Daoy (cell line): ENCODE measurements at regions not wholly inside any gene's neighbourhood (a gene's known extent, or its start where the extent isn't known, plus 50 kb on each side); places are given as distances from the start of the nearest gene placed in this dataset.
"Not testable (repeated sequence)": the region's sequence is repeated elsewhere in the genome, so short reads cannot be mapped to it uniquely, and the experiment has no call there.

Experiments used
- DNase-seq: peaks from one replicate; pipeline ENCODE4 v3.0.0-alpha.2; 2015; ENCODE audit warnings: low read depth

- DNase-seq: no peak
Measured at GRCh38 chr10:64571056-64571455, 1049.9 kb downstream of the REEP3 start.

GRCh38 chr10:64573623-64574325 is 1052.6 kb downstream of the REEP3 start:
- DNase-seq: no peak

DNA sequence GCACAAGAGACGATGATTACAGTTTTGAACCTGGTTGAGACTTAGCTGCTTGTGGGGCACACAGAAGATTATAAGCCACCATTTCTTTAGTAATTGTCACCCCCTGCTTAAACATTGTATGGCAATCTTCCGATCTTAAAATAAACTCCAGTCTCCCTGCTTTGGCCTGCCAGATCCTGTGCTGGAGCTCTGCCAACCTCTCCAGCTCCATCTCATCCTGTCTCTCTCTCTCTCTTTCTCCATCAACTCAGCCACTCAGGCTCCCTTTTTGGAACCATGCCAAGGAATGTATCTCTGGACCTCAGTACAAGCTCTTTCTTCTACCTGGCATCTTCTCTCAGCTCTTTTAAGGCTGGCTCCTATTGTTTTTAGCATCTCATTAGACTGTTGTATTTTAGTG is 1053.2 kb downstream of the REEP3 start:
- no peak for DNase-seq

DNA sequence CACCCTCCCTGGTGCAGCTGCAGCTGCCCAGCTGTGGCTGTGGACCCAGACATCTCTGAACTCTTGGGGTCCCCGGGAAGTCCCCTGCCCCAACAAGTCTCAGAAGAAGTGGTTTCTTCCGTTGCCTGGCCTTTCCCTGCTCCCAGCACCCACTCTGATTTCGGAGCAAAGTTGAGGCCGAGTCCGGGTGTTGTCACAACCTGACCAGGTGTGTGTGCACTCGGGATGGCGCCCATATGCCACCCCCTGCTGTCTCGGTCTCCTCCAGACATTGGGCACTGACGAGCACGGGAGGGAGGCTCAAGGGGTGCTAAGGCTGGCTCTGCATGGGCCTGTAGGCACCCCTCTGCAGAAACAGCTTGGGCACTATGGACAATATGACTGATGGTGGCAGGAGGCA is 1055.3 kb downstream of the REEP3 start:
- no peak for DNase-seq

- DNase-seq: not testable (repeated sequence)
Measured at GRCh38 chr10:64578757-64579156, 1057.6 kb downstream of the REEP3 start.

DNA sequence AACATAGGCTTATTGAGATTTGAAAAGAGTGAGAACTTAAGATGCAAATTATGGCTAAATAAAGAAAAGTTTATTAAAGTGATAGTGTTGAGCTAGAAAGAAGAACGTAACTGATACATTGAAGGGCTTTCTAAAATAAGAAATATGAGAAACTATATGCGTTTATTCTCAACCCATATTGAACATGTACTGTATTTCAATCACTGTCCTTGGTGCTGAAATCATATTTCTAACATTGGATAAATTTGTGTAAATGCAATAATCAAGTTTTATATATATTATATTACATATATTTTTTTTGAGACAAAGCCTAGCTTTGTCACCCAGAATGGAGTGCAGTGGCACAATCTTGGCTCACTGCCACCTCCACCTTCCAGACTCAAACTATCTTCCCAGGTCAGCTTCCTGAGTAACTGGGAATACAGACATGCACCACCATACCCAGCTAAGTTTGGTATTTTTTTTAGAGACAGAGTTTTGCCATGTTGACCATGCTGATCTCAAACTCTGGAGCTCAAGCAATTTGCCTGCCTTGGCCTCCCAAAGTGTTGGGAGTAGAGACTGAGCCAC is 1065.8 kb downstream of the REEP3 start:
- no peak for DNase-seq

- no peak for DNase-seq
Measured at GRCh38 chr10:64594072-64594471, 1072.9 kb downstream of the REEP3 start.

DNA sequence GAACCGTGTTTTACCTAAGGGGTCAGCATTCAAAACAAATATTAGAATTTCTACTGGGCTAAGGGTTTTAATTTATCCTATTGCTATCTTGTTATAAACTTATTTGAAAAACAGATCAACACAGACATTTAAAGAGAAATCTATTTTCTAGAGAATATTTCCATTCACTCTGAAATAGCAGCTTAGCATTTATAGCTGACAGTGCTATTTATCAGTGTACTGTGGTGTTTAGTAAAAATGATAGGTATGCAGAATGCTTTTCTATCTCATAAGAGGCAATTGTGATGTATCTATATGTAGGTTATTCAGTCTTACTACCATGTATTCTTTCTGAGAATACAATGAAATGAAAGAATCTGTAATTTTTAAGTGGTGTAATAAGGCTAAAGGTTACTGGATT is 1077.4 kb downstream of the REEP3 start:
- DNase-seq: no peak

- no peak for DNase-seq
Measured at GRCh38 chr10:64601298-64601697, 1080.1 kb downstream of the REEP3 start.

GRCh38 chr10:64617085-64617484 is 1095.9 kb downstream of the REEP3 start:
- no peak for DNase-seq

DNA sequence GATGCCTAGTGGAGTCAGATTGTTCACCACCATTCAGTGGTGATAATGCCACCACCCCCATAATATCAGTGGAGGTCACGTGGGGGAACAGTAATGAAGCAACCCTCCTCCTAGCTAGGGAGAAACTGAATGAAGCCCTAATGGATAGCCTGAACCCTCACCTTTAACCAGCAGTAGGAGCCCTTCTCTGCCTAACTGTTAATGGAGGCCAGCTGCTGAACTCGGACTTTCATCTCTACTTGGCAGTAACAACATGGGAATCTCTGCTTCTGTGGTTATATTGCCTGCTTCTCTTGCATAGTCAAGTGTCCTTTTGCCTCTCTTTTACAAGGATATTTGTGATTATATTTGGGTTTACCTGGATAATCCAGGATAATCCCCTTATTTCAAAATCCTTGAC is 1097.9 kb downstream of the REEP3 start:
- DNase-seq: no peak

GRCh38 chr10:64626924-64627323 is 1105.7 kb downstream of the REEP3 start:
- DNase-seq: no peak

GRCh38 chr10:64630534-64630933 is 1109.3 kb downstream of the REEP3 start:
- DNase-seq: no peak

GRCh38 chr10:64635906-64636305 is 1114.7 kb downstream of the REEP3 start:
- no peak for DNase-seq

DNA sequence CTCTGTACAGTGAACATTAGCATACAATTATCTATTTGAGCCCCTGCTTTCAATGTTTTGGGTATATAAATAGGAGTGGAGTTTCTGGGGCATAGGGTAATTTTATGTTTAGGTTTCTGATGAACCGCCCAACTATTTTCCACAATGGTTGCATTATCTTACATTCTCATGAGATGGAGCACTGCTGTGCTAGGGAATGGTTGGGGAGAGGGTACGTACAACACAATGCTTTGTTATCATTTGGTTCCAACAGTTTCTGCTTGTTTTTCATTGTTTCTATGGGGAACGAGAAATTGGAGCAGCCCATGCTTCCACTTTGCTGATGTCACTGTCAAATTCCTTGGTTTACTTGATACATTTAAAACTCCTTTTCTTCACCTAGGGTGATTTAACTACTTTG is 1115.3 kb downstream of the REEP3 start:
- no peak for DNase-seq

DNA sequence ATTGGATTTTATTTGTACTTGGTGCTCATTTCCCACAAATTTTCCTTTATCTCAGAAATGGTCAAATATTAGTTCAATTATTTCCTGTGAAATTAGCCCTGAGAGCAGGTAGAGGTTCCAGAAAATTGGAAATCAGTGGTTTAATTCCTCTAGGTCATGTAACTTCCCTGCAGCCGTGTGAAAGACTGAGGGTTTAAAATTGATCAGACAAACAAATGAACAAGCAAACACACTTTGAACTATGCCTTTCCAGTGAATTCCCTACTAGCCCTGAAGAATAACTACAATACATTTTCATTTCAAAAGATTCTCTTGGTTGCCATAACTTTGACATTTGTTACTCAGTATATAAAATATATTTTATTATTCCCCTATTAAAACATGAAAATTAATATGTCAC is 1116.7 kb downstream of the REEP3 start:
- no peak for DNase-seq

DNA sequence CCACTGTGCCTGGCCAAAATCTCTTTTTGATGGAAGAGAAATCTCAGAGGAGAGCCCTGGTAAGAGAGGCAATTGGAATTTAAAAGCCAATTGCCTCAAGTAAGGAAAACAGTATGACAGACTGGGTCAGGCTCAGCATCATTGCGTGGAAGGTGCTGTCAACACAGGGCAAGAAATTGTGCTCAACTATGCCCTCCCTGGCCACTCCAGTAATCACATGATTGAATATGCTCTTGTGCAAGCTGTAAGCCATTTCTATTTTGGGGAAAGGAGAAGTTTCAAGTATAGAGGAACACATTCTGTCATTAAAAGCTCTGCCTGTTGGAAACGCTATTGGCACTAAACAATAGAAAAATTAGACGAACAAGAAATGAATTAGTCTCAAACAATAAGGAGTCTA is 1127.7 kb downstream of the REEP3 start:
- DNase-seq: no peak

GRCh38 chr10:64658528-64658927 is 1137.3 kb downstream of the REEP3 start:
- no peak for DNase-seq

- DNase-seq: no peak
Measured at GRCh38 chr10:64659311-64659710, 1138.1 kb downstream of the REEP3 start.

DNA sequence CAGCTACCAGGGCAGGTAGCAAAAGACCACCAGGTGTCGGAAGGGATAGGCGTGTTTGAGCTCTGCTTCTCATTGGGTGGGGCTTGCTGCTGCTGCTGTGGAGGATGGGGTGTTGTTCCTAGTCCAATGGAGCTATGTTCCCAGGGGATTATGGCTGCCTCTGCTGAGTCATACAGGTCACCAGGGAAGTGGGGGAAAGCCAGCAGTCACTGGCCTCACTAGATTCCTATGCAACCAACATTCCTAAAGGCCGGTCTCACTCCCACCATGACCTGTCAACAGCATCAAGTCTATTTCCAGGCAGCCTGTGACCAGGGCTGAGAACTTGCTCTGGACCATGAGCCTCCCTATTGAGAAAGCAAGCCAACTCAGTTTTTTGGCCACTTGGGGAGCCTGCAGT is 1160.8 kb downstream of the REEP3 start:
- DNase-seq: no peak

GRCh38 chr10:64690194-64690593 is 1169.0 kb downstream of the REEP3 start:
- no peak for DNase-seq

- no peak for DNase-seq
Measured at GRCh38 chr10:64699244-64699643, 1178.0 kb downstream of the REEP3 start.

- not testable (repeated sequence) for DNase-seq
Measured at GRCh38 chr10:64702086-64702485, 1180.9 kb downstream of the REEP3 start.
